ENCODE measurements at regions not wholly inside any gene's neighbourhood (a gene's known extent, or its start where the extent isn't known, plus 50 kb on each side); places are given as distances from the start of the nearest gene placed in this dataset.

DNA sequence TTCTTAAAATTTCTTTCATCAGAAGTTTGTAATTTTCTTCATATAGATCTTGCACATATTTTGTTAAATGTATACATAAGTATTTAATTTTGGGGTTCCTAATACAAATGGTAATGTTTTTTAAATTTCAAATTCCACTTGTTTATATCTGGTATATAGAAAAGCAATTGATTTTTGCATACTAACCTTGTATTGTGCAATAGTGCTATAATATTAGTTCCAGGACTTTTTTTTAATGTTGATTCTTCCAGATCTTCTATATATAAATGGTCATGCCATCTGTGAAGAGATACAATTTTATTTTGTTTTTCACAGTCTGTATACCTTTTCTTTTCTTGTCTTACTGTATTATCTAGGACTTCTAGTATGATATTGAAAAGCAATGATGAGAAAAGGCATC is 665.0 kb downstream of the OTOL1 start:
- Mint-ChIP-seq H3K4me3 (no peak overlapping the region), H3K36me3 (ENCODE audit: low read depth) (no peaks in the 10 kb centered on the region), H3K27ac (ENCODE audit: unreplicated experiment) (no peak overlapping the region), H3K27me3 (ENCODE audit: low read depth) (no peaks in the 10 kb centered on the region), H3K9me3 (peaks cover 2% of the 10 kb centered on the region), H3K4me1 (peaks cover 10% of the 10 kb centered on the region)
- no peak for DNase-seq (ENCODE audit: low read depth, low spot score)
- TF ChIP-seq, protein P1, sequence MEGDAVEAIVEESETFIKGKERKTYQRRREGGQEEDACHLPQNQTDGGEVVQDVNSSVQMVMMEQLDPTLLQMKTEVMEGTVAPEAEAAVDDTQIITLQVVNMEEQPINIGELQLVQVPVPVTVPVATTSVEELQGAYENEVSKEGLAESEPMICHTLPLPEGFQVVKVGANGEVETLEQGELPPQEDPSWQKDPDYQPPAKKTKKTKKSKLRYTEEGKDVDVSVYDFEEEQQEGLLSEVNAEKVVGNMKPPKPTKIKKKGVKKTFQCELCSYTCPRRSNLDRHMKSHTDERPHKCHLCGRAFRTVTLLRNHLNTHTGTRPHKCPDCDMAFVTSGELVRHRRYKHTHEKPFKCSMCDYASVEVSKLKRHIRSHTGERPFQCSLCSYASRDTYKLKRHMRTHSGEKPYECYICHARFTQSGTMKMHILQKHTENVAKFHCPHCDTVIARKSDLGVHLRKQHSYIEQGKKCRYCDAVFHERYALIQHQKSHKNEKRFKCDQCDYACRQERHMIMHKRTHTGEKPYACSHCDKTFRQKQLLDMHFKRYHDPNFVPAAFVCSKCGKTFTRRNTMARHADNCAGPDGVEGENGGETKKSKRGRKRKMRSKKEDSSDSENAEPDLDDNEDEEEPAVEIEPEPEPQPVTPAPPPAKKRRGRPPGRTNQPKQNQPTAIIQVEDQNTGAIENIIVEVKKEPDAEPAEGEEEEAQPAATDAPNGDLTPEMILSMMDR (conservative IDR thresholded peaks at IDR 0.05), result no peak

DNA sequence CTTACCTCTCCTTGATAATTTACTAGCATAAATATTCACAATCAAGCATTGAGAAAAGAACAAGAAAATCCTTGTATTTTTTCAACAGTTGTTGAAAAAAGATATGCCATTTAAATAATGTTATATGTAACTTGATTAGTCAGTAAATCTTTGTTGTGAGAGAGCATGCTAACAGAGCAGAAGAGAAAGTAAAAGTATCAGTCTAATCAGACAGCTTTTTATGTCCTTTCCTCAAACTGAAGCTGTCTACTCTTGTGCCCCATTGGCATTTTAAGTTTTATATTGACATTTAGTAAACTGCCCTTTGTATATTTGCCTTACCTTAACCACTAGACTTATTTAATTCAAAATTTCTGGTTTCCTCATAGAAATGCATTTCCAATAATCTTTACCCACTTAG is 668.7 kb downstream of the OTOL1 start:
- H3K27ac Mint-ChIP-seq (ENCODE audit: unreplicated experiment), result peak overlapping the region; percentile 19
- TF ChIP-seq, protein P1 (conservative IDR thresholded peaks at IDR 0.05), result no peak
- no peaks in the 10 kb centered on the region for H3K36me3 Mint-ChIP-seq (ENCODE audit: low read depth)
- no peaks in the 10 kb centered on the region for H3K9me3 Mint-ChIP-seq
- no peaks in the 10 kb centered on the region for H3K27me3 Mint-ChIP-seq (ENCODE audit: low read depth)
- peaks cover 10% of the 10 kb centered on the region for H3K4me1 Mint-ChIP-seq
- no peak overlapping the region for H3K4me3 Mint-ChIP-seq
- DNase-seq (ENCODE audit: low read depth, low spot score), result no peak

- Mint-ChIP-seq H3K9me3 (no peaks in the 10 kb centered on the region), H3K27me3 (ENCODE audit: low read depth) (no peaks in the 10 kb centered on the region), H3K4me3 (no peak overlapping the region), H3K27ac (ENCODE audit: unreplicated experiment) (no peak overlapping the region), H3K4me1 (peaks cover 10% of the 10 kb centered on the region), H3K36me3 (ENCODE audit: low read depth) (no peaks in the 10 kb centered on the region)
- no peak for DNase-seq (ENCODE audit: low read depth, low spot score)
- TF ChIP-seq, protein P1 (conservative IDR thresholded peaks at IDR 0.05), result no peak
Observed at GRCh38 chr3:162166543-162166942, 669.9 kb downstream of the OTOL1 start.

DNA sequence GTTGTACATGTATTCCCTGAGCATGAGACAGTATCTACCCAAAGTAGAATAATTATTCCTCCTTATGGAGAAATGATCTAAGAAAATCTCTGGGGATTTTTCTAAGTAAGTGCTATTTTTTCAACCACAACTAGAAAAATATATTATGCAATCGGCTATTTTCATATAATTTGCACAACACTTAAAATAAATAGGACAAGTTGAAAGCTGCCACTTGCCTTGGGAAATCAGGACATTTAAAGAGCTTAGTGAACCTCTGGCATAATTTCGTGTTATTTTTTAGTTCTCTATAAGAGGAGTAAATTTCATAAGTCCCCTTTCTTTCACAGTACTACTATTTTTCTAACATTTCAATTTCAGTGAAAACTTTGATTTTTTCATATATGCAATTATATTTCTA is 672.1 kb downstream of the OTOL1 start:
- Mint-ChIP-seq H3K27ac (ENCODE audit: unreplicated experiment) (no peak overlapping the region), H3K4me1 (peaks cover 10% of the 10 kb centered on the region), H3K4me3 (no peak overlapping the region), H3K9me3 (peaks cover 7% of the 10 kb centered on the region), H3K36me3 (ENCODE audit: low read depth) (peaks cover 2% of the 10 kb centered on the region), H3K27me3 (ENCODE audit: low read depth) (no peaks in the 10 kb centered on the region)
- no peak for DNase-seq (ENCODE audit: low read depth, low spot score)
- TF ChIP-seq, protein P1 (conservative IDR thresholded peaks at IDR 0.05), result no peak

DNA sequence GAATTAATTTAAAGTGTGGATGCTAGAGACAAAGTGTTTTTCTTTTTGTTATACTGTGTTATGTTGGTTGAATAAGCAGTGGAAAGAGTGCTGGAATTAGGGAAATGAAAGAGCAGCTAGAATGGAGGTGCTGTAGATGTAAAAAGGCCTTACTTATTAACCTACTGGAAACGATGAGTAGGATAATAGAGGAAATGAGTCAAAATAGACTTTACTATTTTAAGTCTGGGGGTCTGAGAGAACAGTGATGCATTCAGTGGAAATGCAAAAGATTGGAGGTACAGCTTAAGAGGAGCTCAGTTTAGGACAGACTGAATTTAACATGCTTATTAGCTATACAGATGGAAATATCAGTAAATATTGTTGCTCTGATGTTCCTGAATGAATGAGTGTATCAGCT is 674.0 kb downstream of the OTOL1 start:
- Mint-ChIP-seq H3K36me3 (ENCODE audit: low read depth) (peaks cover 5% of the 10 kb centered on the region), H3K4me1 (peaks cover 3% of the 10 kb centered on the region), H3K9me3 (peaks cover 7% of the 10 kb centered on the region), H3K27ac (ENCODE audit: unreplicated experiment) (no peak overlapping the region), H3K27me3 (ENCODE audit: low read depth) (no peaks in the 10 kb centered on the region), H3K4me3 (no peak overlapping the region)
- TF ChIP-seq, protein P1 (conservative IDR thresholded peaks at IDR 0.05), result no peak
- DNase-seq (ENCODE audit: low read depth, low spot score), result no peak

DNA sequence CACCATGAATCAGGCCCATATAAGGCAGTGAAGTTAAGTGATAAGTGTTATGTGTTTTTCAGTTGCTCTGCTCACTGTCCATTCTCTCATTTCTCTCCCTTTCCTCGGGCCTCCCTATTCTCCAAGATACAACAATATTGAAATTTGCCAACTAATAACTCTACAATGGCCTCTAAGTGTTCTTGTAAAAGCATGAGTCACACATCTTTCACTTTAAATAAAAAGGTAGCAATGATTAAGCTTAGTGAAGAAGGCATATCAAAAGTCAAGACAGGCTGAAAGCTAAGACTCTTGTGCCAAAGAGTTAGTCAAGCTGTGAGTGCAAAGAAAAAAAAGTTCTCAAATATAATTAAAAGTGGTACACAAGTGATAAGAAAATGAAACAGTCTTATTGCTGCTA is 675.4 kb downstream of the OTOL1 start:
- Mint-ChIP-seq H3K36me3 (ENCODE audit: low read depth) (peaks cover 5% of the 10 kb centered on the region), H3K4me1 (no peaks in the 10 kb centered on the region), H3K9me3 (peaks cover 7% of the 10 kb centered on the region), H3K4me3 (no peak overlapping the region), H3K27ac (ENCODE audit: unreplicated experiment) (no peak overlapping the region), H3K27me3 (ENCODE audit: low read depth) (no peaks in the 10 kb centered on the region)
- DNase-seq (ENCODE audit: low read depth, low spot score), result no peak
- TF ChIP-seq, protein P1 (conservative IDR thresholded peaks at IDR 0.05), result no peak

Measured in neural crest cell (in vitro differentiated cells).